ENCODE measurements at regions not wholly inside any gene's neighbourhood (a gene's known extent, or its start where the extent isn't known, plus 50 kb on each side); places are given as distances from the start of the nearest gene placed in this dataset.
A peak's percentile ranks its signal among the peaks of the same experiment; 100 is the strongest.
"Not testable (repeated sequence)": the region's sequence is repeated elsewhere in the genome, so short reads cannot be mapped to it uniquely, and the experiment has no call there.

- DNase-seq: no peak
These were observed 51.6 kb upstream of the MPP7 start for GRCh38 chr10:28354511-28354910.

- DNase-seq: no peak
These were observed 52.5 kb upstream of the MPP7 start for GRCh38 chr10:28355376-28355775.

- no peak for DNase-seq
These were observed 56.5 kb upstream of the MPP7 start for GRCh38 chr10:28359334-28359733.

GRCh38 chr10:28360175-28360574 lies 57.3 kb upstream of the MPP7 start:
- DNase-seq: no peak

- DNase-seq: no peak
These were observed 60.5 kb upstream of the MPP7 start for GRCh38 chr10:28363376-28363775.

GRCh38 chr10:28365840-28366239 lies 63.0 kb upstream of the MPP7 start:
- DNase-seq: no peak

GRCh38 chr10:28366994-28367393 lies 64.1 kb upstream of the MPP7 start:
- DNase-seq: no peak

GRCh38 chr10:28367413-28367812 lies 64.5 kb upstream of the MPP7 start:
- no peak for DNase-seq

- DNase-seq: peak; percentile 69
These were observed 65.1 kb upstream of the MPP7 start for GRCh38 chr10:28367929-28368484.

GRCh38 chr10:28370107-28370835 lies 67.4 kb upstream of the MPP7 start:
- no peak for DNase-seq

- DNase-seq: not testable (repeated sequence)
These were observed 68.8 kb upstream of the MPP7 start for GRCh38 chr10:28371638-28372037.

GRCh38 chr10:28374036-28374435 lies 71.2 kb upstream of the MPP7 start:
- no peak for DNase-seq

- DNase-seq: no peak
These were observed 72.8 kb upstream of the MPP7 start for GRCh38 chr10:28375399-28376354.

- DNase-seq: no peak
These were observed 76.2 kb upstream of the MPP7 start for GRCh38 chr10:28378986-28379585.

- no peak for DNase-seq
These were observed 78.6 kb upstream of the MPP7 start for GRCh38 chr10:28381466-28381865.

GRCh38 chr10:28381903-28382347 lies 79.1 kb upstream of the MPP7 start:
- peak; percentile 82 for DNase-seq

- DNase-seq: no peak
These were observed 79.8 kb upstream of the MPP7 start for GRCh38 chr10:28382525-28383269.

- no peak for DNase-seq
These were observed 81.7 kb upstream of the MPP7 start for GRCh38 chr10:28384557-28384956.

GRCh38 chr10:28385748-28386502 lies 83.1 kb upstream of the MPP7 start:
- no peak for DNase-seq

- no peak for DNase-seq
These were observed 83.6 kb upstream of the MPP7 start for GRCh38 chr10:28386503-28386868.

- DNase-seq: no peak
These were observed 84.3 kb upstream of the MPP7 start for GRCh38 chr10:28387140-28387539.

GRCh38 chr10:28391283-28391682 lies 88.4 kb upstream of the MPP7 start:
- no peak for DNase-seq
